GM21723 (cell line): ENCODE measurements at regions not wholly inside any gene's neighbourhood (a gene's known extent, or its start where the extent isn't known, plus 50 kb on each side); places are given as distances from the start of the nearest gene placed in this dataset.

Experiments
- ATAC-seq: cut with Tn5 transposase; IDR thresholded peaks from one replicate; pipeline ENCODE4 v1.9.1; 2021; ENCODE audit warnings: mild to moderate bottlenecking, moderate library complexity; ENCODE audit not compliant: unreplicated experiment

DNA sequence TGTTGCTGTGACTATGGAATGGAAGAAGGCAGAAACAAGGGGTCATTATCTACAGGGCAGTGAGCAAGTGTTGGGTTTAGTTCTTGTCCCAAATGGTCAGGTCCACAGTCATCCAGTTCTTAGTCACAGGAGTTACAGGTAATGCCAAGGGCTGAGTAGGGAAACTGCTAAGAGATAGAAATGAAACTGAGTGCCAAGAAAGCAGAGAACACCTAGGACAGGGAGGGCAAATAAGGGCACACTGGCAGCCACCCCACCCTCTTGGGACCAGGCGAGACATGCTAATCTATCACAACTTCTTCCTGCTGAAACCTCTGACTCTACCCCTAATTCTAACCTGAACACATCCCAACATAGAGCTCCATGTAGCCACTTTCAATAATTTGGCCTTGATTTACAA lies 103.2 kb downstream of the KLF4 start:
- ATAC-seq, result no peak
